Tibial nerve (tissue), 3 donors: ENCODE measurements at regions not wholly inside any gene's neighbourhood (a gene's known extent, or its start where the extent isn't known, plus 50 kb on each side); places are given as distances from the start of the nearest gene placed in this dataset.

Source experiments
- POLR2A ChIP-seq, 2 donors: fragments of 450-650 bp; IDR thresholded peaks; one replicate each; pipeline ENCODE4 v1.6.1; 2017; ENCODE audit warnings: antibody characterized with exemption in 2 of 2, mild to moderate bottlenecking in 2 of 2, moderate library complexity in 2 of 2
- TF ChIP-seq, protein P1 (sequence below), 5 experiments: fragments of 200-600 bp in 3 of 5; fragments of 450-650 bp in 2 of 5; sonication (generic) in 3 of 5; IDR thresholded peaks; one replicate each; pipeline ENCODE4 v1.5.1; 2016 to 2019; ENCODE audit warnings: antibody characterized with exemption in 5 of 5, mild to moderate bottlenecking in 3 of 5, moderate library complexity in 2 of 5

- TF ChIP-seq, protein P1, sequence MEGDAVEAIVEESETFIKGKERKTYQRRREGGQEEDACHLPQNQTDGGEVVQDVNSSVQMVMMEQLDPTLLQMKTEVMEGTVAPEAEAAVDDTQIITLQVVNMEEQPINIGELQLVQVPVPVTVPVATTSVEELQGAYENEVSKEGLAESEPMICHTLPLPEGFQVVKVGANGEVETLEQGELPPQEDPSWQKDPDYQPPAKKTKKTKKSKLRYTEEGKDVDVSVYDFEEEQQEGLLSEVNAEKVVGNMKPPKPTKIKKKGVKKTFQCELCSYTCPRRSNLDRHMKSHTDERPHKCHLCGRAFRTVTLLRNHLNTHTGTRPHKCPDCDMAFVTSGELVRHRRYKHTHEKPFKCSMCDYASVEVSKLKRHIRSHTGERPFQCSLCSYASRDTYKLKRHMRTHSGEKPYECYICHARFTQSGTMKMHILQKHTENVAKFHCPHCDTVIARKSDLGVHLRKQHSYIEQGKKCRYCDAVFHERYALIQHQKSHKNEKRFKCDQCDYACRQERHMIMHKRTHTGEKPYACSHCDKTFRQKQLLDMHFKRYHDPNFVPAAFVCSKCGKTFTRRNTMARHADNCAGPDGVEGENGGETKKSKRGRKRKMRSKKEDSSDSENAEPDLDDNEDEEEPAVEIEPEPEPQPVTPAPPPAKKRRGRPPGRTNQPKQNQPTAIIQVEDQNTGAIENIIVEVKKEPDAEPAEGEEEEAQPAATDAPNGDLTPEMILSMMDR (IDR thresholded peaks at IDR 0.05) = no peak
- no peak for TF ChIP-seq POLR2A (IDR thresholded peaks at IDR 0.05)
Measured at GRCh38 chr1:2861143-2861987, 59.9 kb upstream of the TTC34 start.
